Hepatocyte (in vitro differentiated cells): ENCODE measurements at regions not wholly inside any gene's neighbourhood (a gene's known extent, or its start where the extent isn't known, plus 50 kb on each side); places are given as distances from the start of the nearest gene placed in this dataset.

ENCODE experiments used
- CTCF ChIP-seq: fragments of 200-600 bp; sonication (generic); IDR thresholded peaks from 2 replicates; pipeline ENCODE4 v1.5.1; 2016; ENCODE audit warnings: antibody characterized with exemption, mild to moderate bottlenecking; ENCODE audit not compliant: poor library complexity
- EZH2phosphoT487 ChIP-seq: fragments of 200-600 bp; sonication (generic); IDR thresholded peaks from one replicate; pipeline ENCODE4 v1.6.1; 2018; ENCODE audit warnings: antibody characterized with exemption, mild to moderate bottlenecking, low read depth, moderate library complexity; ENCODE audit not compliant: unreplicated experiment, severe bottlenecking

- no peak for TF ChIP-seq EZH2phosphoT487
- no peak for TF ChIP-seq CTCF
Observed at GRCh38 chr17:73733517-73733916, 89.3 kb upstream of the SDK2 start.
